HPDE6-E6E7 (cell line): ENCODE measurements at regions not wholly inside any gene's neighbourhood (a gene's known extent, or its start where the extent isn't known, plus 50 kb on each side); places are given as distances from the start of the nearest gene placed in this dataset.
"Not testable (repeated sequence)": the region's sequence is repeated elsewhere in the genome, so short reads cannot be mapped to it uniquely, and the experiment has no call there.

ENCODE experiments used
- DNase-seq: peaks from one replicate; pipeline ENCODE4 v3.0.0; 2011; ENCODE audit warnings: missing footprints; ENCODE audit errors: extremely low spot score

GRCh38 chr6:12509060-12509459 lies 207.5 kb upstream of the PHACTR1 start:
- no peak for DNase-seq

DNA sequence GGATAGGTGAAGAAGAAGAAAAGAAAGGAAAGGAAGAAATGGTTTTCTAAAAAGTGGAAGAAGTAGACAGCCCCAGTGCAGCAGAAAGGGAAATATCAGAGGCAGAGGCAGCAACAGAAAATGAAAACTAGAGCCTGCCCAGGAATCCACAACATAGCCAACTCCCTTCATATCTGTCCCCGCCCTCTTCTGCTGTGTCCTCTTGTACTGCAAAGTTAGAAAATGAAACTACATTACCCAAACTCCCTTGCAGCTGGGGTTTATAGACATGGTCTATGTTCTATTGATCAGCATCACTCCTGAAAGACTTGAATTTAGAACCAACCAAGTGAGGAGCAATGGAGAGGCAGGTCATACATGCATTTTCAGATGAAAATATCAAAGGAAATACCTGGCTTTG lies 200.5 kb upstream of the PHACTR1 start:
- DNase-seq, result no peak

DNA sequence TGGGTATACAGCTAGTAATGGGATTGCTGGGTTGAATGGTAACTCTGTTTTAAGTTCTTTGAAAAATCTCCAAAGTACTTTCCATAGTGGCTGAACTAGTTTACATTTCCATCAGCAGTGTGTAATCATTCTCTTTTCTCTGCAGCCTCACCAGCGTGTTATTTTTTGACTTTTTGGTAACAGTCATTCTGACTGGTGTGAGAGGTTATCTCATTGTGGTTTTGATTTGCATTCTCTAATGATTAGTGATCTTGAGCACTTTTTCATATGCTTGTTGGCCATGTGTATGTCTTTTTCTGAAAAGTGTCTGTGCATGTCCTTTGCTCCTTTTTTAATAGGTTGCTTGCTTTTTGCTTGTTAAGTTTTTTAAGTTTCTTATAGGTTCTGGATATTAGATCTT lies 194.2 kb upstream of the PHACTR1 start:
- no peak for DNase-seq

- DNase-seq, result no peak
These were observed 192.8 kb upstream of the PHACTR1 start for GRCh38 chr6:12523726-12524125.

DNA sequence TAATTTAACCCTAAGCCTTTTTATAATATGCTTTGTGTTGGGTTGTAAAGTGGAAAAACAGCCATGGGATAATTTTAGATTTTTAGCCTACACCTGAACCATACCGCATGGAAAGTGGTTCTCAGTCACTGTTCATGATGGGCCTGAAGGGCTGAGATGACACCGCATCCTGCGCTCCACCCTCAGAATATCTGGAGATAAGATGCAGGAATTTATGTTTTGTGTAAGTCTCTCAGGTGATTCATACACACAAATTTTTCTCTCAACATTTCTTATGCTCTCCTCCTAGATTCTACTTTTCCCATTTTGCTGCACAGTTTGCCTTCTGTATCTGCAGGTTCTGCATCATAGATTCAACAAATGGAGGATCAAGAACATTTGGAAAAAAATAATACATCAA lies 191.3 kb upstream of the PHACTR1 start:
- no peak for DNase-seq

DNA sequence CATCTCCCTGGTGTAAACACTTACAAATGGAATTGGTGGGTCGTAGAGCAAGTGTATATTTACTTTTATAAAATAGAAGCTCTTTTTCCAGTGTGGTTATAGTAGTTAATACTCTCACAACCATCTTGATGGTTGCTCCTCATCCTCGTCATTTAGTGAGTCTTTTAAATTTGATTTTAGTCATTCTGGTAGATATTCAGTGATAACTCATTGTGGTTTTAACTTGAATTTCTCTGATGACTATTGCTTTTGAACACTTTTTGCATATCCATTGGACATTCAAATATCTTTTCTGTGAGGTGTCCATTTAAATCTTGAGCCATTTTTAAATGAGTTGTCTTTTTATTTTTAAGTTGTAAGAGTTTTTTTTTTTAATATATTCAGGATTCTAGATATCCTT lies 189.2 kb upstream of the PHACTR1 start:
- no peak for DNase-seq

GRCh38 chr6:12528136-12528535 lies 188.4 kb upstream of the PHACTR1 start:
- DNase-seq, result no peak

GRCh38 chr6:12528581-12529363 lies 187.8 kb upstream of the PHACTR1 start:
- no peak for DNase-seq

GRCh38 chr6:12529364-12530019 lies 187.1 kb upstream of the PHACTR1 start:
- DNase-seq, result no peak

DNA sequence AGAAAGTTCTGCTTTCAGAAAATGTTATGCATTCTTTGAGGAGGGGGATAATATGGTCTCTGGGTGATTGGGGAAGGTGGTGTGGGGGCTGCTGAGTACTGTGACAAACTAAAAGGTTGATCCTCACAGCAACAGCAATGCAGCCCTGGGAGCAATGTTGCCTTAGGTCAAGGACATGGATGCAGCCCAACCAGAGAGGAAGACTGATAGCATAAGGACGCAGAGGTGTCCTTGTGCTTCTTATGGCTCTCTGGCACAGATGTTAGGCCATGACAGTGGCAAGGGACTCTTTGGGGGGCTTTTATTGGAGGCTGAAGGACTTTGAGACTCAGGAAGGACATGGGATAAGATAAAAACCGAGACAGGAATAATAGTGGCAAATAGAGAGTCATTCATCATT lies 186.2 kb upstream of the PHACTR1 start:
- no peak for DNase-seq

DNA sequence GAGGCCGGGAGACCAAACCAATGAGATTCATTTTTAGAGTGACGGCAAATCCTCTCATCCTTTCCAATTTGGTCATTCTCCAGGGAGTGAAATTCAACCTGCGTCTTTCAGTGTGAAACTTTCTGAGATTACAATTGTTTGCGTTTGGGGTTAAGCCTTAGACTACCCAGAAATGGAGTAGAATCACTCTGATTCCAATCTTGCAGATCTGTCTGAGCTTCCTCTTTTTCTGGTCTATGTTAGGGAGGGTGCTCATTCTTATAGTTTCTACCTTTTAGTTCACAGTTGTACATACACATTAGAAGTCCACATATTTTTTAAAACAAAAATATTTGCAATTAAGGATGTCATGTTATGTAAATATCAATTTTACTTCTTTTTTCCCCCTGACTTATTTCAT lies 183.0 kb upstream of the PHACTR1 start:
- no peak for DNase-seq

DNA sequence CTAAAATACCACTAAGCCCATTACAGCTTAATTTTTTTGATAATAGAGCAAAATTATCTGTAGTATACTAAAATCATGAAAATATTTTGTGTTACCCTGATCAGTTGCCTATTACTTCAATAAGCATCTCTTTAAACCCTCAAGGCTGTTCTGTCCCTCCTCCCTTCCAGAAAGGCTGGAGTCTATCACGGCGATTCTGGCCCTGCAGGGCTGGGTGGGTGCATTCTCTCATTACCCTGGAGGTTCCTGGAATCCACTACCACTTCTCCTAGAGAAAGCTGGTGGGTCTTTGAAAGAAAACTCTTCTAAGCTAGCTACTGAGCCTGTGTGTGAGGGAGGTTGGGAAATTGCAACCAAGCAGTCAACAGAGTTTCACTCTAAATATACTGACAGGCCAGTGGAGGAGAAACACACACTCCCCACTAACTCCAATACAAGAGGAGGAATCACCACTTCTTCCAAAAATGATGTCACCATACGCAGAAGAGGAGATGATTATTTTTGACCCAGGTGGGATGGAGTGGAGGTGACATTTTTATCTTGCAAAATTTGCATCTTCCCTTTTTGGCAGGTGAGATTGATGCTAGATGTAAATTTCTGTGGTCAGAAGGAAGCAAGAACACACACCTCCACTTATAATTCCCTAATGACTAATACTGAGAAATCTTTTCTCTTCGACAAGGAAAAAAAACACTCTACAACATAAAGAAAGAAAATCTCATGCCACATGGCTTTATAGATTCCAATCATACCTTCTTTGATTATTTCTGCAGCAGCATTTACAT lies 182.3 kb upstream of the PHACTR1 start:
- no peak for DNase-seq

GRCh38 chr6:12535586-12536314 lies 180.8 kb upstream of the PHACTR1 start:
- DNase-seq, result no peak

- DNase-seq, result no peak
These were observed 180.2 kb upstream of the PHACTR1 start for GRCh38 chr6:12536416-12536815.

DNA sequence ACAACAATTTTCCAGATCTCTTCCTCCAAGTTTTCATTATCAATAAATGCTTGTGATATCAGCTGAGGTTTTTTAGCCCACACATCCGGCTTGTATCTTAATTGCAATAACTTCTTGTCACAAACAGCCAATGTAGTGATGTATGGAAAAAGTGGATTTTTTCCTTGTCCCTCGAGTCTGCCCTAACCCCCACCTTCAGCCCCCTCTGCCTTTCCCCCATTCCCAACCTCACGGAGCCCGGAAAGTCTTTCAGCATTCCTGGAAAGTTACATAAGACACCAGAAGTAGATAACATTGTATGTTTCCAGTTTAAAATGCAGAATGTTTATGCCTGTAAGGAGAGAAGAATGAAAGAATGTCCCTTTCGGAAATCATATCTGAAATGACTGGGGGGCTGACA lies 179.2 kb upstream of the PHACTR1 start:
- DNase-seq, result no peak

DNA sequence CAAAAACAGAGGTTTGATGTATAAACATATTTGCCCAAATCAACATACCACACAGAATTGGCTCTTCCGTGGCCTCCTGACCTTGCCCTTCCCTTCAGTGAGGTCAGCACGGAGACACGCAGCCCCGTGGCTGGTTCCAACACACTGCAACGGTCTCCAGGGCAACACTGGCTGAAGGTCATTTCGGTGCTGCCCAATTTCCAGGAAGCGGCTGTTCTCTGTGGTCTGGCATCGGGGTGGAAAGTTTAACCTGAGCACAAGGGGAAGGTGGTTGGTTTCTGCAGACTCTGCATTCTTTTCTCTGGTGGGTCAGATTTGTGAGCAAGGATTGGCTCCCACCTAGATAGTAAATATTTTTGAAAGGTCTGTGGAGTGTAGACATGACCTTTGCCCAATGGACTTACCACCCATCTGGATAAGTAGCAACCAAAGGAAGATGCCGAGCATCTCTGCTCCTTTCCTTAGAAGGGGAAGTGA lies 177.6 kb upstream of the PHACTR1 start:
- DNase-seq, result no peak

DNA sequence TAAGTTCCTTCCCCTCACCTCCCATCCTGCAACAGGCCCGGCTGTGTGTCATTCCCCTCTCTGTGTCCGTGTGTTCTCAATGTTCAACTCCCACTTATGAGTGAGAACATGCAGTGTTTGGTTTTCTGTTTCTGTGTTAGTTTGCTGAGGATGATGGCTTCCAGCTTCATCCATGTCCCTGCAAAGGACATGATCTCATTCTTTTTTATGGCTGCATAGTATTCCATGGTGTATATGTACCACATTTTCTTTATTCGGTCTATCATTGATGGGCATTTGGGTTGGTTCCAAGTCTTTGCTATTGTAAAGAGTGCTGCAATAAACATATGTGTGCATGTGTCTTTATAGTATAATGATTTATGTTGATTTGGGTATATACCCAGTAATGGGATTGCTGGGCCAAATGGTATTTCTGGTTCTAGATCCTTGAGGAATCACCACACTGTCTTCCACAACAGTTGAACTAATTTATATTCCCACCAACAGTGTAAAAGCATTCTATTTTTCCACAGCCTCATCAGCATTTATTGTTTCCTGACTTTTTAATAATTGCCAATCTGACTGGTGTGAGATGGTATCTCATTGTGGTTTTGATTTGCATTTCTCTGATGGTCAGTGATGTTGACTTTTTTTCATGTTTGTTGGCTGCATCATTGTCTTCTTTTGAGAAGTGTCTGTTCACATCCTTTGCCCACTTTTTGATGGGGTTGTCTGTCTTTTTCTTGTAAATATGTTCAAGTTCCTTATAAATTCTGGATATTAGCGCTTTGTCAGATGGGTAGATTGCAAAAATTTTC lies 174.1 kb upstream of the PHACTR1 start:
- not testable (repeated sequence) for DNase-seq

DNA sequence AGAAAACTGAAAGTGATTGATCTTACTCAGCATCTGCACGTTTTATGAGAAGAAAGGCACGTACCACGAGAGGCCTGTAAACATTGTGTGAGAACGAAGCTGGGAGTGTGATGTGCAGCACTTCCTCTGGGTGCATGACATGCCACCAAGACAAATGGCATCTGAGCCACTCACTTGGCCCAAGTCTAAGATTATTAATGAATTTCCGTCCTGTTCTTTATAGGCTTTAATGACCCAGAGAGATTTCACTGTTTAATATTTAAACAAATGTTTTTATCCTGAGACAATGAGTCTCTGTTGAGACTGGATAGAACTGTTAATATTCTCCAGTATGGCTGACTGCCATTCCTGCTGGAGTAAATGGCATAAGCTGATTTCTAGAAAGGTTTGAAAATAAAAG lies 172.6 kb upstream of the PHACTR1 start:
- no peak for DNase-seq

DNA sequence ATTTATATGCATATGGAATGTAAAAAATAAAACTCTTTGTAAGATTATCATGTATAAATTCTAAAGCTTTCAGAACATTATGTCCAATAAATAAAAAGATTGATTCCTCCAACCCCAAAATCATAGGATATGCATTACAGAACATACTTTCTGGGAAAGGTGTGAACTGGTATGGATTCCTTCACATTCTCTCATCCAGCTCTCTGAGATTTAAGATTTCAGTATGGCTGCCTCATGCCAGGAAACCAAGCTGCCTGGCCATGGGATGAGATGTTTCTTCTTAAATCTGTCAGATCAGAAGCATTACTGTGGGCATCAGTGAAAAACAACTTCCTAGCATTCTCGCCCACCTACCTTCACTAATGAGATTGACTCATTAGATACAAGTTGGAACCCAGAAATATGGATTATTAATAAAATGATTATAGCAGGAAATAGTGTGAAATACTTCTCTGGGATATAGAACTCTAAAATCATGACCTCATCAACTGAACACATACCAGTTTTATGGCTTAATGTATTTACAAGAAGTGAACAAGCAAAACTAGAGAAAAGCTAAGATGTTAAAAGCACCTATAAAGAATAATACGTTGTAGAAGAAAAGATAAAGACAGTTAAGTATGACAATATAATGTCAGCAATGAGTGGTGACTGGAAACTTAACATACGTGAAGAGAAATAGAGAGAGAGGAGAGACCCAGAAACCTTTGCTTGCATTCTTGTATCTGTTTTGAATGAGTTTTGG lies 171.6 kb upstream of the PHACTR1 start:
- no peak for DNase-seq
